Body of pancreas (tissue), 4 donors: ENCODE measurements at regions not wholly inside any gene's neighbourhood (a gene's known extent, or its start where the extent isn't known, plus 50 kb on each side); places are given as distances from the start of the nearest gene placed in this dataset.

Experiments
- CTCF ChIP-seq, 7 experiments: fragments of 450-650 bp in 4 of 7; fragments of 200-600 bp in 3 of 7; sonication (generic) in 3 of 7; IDR thresholded peaks; one replicate each; pipeline ENCODE4 v1.5.1; 2016 to 2019; ENCODE audit warnings: antibody characterized with exemption in 7 of 7
- POLR2A ChIP-seq, 3 donors: fragments of 450-650 bp; IDR thresholded peaks; one replicate each; pipeline ENCODE4 v1.6.1; 2016; ENCODE audit warnings: antibody characterized with exemption in 3 of 3, mild to moderate bottlenecking in 2 of 3

- TF ChIP-seq CTCF (IDR thresholded peaks at IDR 0.05) (no peak), POLR2A (IDR thresholded peaks at IDR 0.05) (no peak)
Observed at GRCh38 chr6:48229841-48230240, 118.8 kb upstream of the PTCHD4 start.
